ENCODE measurements at regions not wholly inside any gene's neighbourhood (a gene's known extent, or its start where the extent isn't known, plus 50 kb on each side); places are given as distances from the start of the nearest gene placed in this dataset.

- TF ChIP-seq CTCF (IDR thresholded peaks at IDR 0.05) (no peak), POLR2A (IDR thresholded peaks at IDR 0.05) (no peak)
Observed at GRCh38 chr1:105626276-105626987, 1430.0 kb upstream of the PRMT6 start.
